ENCODE measurements at regions not wholly inside any gene's neighbourhood (a gene's known extent, or its start where the extent isn't known, plus 50 kb on each side); places are given as distances from the start of the nearest gene placed in this dataset.

DNA sequence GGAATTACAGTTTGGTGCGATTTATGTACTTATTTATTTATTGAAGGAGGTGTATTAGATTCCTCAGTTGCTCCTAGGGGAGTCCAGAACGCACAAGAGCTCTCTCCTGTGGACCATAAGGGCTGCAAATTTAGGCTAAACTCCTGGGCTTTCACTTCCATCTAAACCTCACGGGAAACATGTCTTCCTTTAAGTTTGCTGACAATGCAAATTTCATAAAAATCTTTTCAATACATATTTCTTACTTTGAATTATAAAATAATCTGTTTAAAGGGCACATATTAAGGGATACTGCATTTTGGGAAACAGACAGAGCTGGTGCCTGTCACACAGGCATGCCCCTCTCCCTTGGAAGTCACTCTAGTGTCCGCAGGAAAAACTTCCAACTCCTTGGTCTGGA lies 438.0 kb upstream of the CPEB2 start:
- DNase-seq (ENCODE audit: low read depth, low spot score) = no peak
- in situ Hi-C loops (cut with HindIII; ENCODE audit: low pct_unique_long_range_greater_than_20kb, low sequenced_read_pairs) = no loop called here

DNA sequence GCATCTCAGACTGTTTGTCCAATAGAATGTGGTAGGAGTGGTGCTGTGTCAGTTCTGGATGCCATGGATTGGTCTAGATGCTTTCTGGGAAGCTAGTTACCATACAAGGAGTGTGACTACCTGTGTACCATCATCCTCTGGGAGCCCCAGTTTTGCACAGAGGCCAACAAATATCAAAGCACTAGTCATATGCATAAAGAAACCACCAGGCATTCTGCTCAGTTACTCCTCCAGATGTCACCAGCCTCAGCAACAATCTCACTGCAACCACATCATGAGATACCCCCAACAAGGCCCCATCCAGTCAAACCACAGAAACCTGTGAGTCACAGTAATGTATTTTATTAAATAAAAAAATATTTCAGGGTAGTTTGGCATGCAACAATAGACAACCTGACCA lies 435.8 kb upstream of the CPEB2 start:
- in situ Hi-C loops (cut with HindIII; ENCODE audit: low pct_unique_long_range_greater_than_20kb, low sequenced_read_pairs) = no loop called here
- DNase-seq (ENCODE audit: low read depth, low spot score) = no peak

DNA sequence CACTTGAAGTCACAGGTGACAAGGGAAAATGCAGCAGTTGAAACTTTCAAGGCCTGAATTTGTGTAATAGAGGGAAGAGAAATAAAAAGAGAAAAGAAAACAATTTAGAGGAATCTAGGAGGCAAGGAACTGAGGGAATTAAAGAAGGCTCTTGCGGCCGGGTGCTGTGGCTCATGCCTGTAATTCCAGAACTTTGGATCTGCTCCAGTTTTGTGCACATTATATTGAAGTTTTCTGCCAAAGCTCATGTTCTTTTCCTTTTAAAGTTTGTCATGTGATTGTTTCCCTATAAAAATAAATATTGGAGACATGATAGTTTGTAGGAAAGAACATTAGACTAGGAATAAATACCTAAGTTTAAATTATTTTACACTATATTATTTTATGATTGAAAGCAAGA lies 433.9 kb upstream of the CPEB2 start:
- no peak for DNase-seq (ENCODE audit: low read depth, low spot score)
- in situ Hi-C loops (cut with HindIII; ENCODE audit: low pct_unique_long_range_greater_than_20kb, low sequenced_read_pairs) = no loop called here

DNA sequence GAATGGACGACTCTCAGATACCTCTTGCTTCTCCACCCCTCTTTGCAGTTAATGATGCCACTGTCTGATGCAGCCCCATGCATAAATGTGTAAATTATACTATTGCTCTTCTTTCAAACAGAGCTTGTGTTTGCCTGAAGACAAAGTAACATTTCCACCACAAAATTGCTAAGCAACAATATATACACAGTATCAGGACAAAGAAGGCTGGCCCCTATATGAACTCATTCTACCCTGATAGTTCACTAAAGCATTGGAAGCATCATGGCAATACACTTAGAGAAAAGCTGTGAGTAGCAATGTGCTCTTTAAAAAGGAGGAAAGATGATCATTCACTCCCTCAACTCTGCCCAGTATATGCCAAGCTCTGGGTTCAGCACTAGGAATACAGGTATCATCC lies 427.0 kb upstream of the CPEB2 start:
- in situ Hi-C loops (cut with HindIII; ENCODE audit: low pct_unique_long_range_greater_than_20kb, low sequenced_read_pairs) = no loop called here
- no peak for DNase-seq (ENCODE audit: low read depth, low spot score)

DNA sequence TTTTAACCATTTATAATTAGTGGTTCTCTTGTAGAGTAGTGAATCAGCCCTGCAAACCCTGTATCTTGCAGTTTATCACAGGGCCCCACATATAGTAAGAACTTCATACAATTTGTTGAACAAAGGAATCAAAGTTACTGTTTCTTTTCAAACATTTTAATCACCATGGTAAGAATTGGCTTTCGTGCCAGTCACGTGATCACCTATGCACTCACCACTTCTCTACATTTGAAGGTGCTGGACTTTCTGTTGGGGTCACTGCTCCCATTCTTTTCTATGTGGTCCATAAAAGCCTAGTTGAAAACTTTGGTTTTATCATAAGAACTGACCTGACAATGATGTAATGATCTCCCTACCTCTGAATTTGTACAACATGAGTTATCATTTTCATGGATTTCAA lies 426.4 kb upstream of the CPEB2 start:
- in situ Hi-C loops (cut with HindIII; ENCODE audit: low pct_unique_long_range_greater_than_20kb, low sequenced_read_pairs) = no loop called here
- DNase-seq (ENCODE audit: low read depth, low spot score) = no peak

DNA sequence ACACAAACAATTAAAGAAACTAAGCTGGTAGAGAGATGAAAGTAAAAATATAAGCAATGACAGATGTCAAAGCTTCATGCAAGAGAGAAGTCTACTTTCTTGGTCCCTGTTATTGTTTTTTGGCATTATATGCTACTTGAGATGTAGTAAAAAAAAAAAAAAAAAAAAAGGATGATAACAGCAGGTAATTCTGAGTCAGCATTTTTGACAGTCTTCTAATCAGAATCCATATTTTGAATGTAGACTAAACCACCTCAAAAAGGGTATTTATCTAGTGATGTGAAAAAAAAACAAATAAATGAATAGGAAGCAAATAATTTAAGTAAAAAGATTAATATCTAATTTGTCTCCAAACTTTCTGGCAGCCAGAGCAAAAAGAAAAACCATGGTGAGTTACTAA lies 422.2 kb upstream of the CPEB2 start:
- in situ Hi-C loops (cut with HindIII; ENCODE audit: low pct_unique_long_range_greater_than_20kb, low sequenced_read_pairs) = no loop called here
- DNase-seq (ENCODE audit: low read depth, low spot score) = no peak

DNA sequence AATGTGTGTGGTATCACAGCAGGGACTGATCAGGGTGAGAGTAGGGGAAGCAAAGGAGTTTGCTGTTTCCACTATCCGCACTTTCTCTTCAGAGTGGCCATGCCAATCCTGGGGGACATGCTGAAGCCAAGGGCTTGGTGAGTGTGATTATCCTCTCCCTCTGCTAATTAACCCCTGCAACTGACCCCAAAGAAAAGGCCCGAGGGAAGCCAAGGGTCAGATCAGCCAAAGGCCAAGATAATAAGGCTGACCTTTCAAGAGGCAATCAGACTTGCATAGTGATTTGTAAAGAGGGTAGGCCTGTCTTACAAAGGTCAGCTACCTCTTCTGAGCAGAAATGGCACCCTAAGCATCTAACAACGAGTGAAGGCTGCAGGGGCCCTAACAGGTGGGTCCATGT lies 420.5 kb upstream of the CPEB2 start:
- in situ Hi-C loops (cut with HindIII; ENCODE audit: low pct_unique_long_range_greater_than_20kb, low sequenced_read_pairs) = no loop called here
- no peak for DNase-seq (ENCODE audit: low read depth, low spot score)

DNA sequence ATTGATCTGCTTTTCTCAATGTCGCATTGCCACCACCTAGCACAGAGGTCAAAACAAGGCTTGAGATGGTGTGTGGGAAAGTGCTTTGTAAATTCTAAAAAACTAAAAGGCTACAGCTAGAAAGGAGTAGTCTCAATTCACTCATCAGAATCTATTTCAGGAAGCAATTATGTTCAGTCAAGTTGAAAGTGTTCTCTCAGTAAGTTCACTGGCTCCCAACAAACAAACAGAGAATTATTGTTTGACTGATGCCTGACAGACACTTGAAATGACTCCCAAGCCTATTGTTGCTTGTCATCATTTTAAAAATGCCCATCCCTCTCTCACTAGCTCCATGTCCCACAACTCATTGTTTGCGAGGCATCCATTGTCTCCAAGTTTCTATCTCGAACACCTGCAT lies 419.6 kb upstream of the CPEB2 start:
- in situ Hi-C loops (cut with HindIII; ENCODE audit: low pct_unique_long_range_greater_than_20kb, low sequenced_read_pairs) = no loop called here
- peak; percentile 26 for DNase-seq (ENCODE audit: low read depth, low spot score)

DNA sequence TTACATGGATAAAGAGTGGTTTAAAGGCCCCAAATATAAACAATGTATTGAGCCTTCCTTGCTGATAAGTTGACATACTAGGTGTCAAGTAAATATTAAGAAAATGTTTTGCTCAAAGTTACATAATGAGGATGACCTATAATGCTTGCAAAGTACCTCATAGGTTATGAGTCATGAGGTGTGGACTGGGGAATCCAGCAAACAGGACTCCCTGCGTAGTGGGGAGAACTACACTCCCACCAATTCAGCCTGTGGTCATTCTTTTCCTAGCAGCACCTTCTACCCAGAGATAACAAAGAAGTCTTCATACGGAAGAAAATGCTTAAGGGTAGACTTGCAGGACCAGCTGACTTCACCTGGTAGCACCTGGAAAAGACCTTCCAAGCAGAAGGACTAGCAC lies 418.9 kb upstream of the CPEB2 start:
- in situ Hi-C loops (cut with HindIII; ENCODE audit: low pct_unique_long_range_greater_than_20kb, low sequenced_read_pairs) = no loop called here
- DNase-seq (ENCODE audit: low read depth, low spot score) = no peak

DNA sequence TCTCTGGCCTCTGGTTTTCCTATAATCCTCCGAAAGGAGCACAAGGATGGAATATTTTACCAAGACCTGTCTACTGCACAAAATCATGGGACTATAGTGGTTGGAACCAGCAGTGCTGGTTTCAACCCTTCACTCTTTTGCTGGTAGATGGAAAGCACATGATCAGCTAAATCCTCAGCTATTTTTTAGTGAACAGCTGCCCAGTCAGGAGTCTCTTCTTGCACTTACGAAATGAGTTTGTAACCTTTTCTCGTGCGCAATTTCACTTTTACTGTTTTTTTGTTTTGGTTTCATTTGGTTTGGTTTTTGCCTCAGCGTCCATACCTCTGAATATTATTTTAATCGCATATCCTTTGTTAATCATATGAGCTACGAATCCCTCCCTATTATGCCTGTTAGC lies 418.5 kb upstream of the CPEB2 start:
- DNase-seq (ENCODE audit: low read depth, low spot score) = peak; percentile 3
- in situ Hi-C loops (cut with HindIII; ENCODE audit: low pct_unique_long_range_greater_than_20kb, low sequenced_read_pairs) = no loop called here

DNA sequence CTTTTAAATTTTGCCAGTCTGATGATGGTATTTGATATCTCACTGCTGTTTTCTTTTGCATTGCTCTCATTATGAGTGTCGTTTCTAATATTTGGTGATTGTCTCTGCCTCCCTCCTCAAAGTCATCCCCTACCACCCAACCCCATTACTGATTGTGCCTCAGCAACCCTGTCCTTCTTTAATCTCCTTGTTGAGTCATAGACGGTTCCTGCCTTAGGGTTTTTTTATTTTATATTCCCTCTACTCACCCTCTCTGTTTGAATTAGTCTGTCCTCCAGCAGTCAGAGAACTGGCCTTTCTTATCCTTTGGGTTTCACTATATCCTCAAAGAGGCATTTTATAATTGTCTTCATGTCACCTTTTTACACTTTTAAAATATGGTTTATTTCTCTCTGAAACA lies 409.3 kb upstream of the CPEB2 start:
- in situ Hi-C loops (cut with HindIII; ENCODE audit: low pct_unique_long_range_greater_than_20kb, low sequenced_read_pairs) = no loop called here
- DNase-seq (ENCODE audit: low read depth, low spot score) = no peak

DNA sequence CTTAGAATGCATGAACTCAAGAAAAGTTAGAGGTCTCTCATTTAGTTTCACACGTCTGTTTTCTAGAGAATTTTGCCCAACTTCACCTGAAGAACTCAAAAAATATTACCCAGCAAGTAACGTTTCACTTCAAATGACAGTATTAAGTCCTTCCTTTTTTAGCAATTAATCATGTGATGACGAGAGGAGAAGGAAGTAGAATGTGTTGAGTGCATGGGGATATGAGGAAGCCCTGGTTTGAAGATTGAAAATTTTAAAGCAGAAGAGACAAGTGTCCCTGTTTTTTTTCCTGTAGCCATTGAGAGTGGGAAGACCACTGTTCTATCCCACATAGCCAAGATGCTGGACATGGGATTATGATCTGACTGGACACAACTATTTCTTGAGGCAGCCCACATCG lies 406.3 kb upstream of the CPEB2 start:
- in situ Hi-C loops (cut with HindIII; ENCODE audit: low pct_unique_long_range_greater_than_20kb, low sequenced_read_pairs) = no loop called here

DNA sequence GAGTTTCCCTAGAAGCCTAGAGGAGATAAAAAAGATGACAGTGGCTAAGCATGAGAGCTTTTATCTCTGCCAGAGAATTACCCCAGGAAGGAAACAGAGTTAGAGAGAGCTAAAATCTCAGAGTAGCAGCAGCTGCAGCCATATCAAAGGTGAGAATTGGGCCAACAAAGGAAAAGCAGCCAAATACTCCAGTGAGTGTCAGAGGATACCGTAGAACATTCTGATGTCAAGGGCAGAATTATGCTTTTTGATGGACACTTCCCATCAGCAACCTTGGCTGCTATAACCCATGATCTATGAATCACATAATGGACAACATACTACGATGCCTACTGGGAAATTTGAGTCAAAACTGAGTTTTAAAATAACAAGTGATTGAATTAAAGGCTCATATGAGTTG lies 405.8 kb upstream of the CPEB2 start:
- DNase-seq (ENCODE audit: low read depth, low spot score) = no peak
- in situ Hi-C loops (cut with HindIII; ENCODE audit: low pct_unique_long_range_greater_than_20kb, low sequenced_read_pairs) = no loop called here

More for the DNA sequence above, 406.3 kb upstream of the CPEB2 start:
- DNase-seq (ENCODE audit: low read depth, low spot score) = no peak

DNA sequence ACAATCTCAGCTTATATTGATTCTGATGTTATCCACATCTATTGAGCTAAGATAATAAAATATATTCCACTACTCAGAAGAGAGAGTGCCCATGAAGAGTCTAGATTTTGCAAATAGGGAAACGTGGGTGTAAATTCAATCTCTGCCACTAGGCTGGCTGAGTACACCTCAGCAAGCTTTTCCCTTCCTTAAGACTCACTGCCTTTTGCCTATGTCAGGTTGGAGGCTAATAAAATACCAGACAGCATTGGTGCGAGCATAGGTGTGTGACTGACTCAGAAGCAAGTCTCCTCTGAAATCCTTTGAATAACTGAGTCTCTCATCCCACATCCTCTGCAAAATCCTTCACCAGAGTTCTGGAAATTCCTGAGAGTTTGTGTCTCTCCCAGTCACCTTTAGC lies 405.4 kb upstream of the CPEB2 start:
- in situ Hi-C loops (cut with HindIII; ENCODE audit: low pct_unique_long_range_greater_than_20kb, low sequenced_read_pairs) = no loop called here
- peak; percentile 31 for DNase-seq (ENCODE audit: low read depth, low spot score)

DNA sequence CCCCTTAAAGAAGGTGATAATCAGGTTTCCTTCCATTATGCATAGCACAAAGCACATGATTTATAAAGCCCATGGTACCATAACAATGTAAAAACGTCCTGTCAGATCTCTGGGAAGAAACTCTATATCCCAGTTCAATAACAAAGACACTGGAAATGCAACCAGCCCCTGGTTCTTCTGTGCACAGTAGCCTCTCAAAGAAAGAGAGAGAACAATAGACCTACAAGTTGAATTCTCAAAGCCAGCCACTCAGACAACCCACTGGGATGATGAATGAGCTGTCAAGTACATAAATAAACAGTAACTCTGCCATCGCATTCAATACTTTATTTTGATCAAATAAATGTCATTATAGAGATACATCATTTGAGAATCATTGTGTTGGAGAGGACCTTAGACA lies 400.1 kb upstream of the CPEB2 start:
- in situ Hi-C loops (cut with HindIII; ENCODE audit: low pct_unique_long_range_greater_than_20kb, low sequenced_read_pairs) = no loop called here
- DNase-seq (ENCODE audit: low read depth, low spot score) = no peak

DNA sequence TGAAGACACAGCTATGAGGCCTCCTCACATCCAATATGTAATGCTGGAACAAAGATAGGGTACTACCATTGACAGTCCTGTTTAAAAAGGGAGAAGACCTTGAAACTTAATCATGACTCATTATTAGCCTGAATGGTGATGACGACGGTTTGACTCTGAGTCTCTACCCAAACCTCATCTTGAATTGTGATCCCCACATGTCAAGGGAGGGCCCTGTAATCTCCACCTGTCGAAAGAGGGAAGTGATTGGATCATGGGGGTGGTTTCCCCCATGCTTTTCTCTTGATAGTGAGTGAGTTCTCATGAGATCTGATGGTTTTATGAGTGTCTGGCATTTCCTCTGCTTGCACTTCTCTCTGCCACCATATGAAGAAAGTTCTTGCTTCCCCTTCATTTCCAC lies 395.3 kb upstream of the CPEB2 start:
- in situ Hi-C loops (cut with HindIII; ENCODE audit: low pct_unique_long_range_greater_than_20kb, low sequenced_read_pairs) = no loop called here
- DNase-seq (ENCODE audit: low read depth, low spot score) = no peak

DNA sequence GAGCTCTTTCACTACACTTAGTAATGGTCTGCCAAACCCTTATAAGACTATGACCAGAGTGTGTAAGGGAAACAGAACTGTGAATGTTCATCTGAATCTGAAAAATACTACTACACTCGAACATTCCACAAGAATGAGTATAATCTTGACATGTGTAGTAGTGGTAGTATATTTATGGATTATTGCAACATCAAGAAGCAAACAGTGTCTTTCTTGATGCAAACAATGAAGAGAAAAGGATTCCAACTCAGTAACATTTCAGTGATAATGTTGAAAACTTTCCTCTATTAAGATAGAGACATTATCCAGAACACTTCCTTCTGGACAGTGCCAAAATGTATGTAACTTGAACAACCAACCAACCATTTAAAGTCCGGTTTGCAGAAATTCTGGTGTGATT lies 394.7 kb upstream of the CPEB2 start:
- DNase-seq (ENCODE audit: low read depth, low spot score) = no peak
- in situ Hi-C loops (cut with HindIII; ENCODE audit: low pct_unique_long_range_greater_than_20kb, low sequenced_read_pairs) = no loop called here

DNA sequence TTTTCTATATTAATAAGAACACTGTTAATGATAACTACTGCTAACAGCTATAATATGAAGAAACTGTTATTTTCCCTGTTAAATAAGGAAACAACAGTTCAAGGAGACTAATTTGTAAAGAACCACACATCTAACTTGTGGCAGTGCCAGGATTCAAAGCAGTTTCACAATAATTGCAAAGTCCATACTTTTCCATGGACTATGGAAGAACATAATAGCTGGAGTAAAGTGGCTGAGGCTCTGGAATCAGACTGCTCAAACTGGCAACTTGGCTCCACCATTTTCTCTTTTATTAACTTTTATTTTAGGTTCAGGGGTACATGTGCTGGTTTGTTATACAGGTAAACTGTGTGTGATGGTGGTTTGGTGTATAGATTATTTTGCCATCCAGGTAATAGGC lies 393.7 kb upstream of the CPEB2 start:
- DNase-seq (ENCODE audit: low read depth, low spot score) = no peak
- in situ Hi-C loops (cut with HindIII; ENCODE audit: low pct_unique_long_range_greater_than_20kb, low sequenced_read_pairs) = no loop called here

DNA sequence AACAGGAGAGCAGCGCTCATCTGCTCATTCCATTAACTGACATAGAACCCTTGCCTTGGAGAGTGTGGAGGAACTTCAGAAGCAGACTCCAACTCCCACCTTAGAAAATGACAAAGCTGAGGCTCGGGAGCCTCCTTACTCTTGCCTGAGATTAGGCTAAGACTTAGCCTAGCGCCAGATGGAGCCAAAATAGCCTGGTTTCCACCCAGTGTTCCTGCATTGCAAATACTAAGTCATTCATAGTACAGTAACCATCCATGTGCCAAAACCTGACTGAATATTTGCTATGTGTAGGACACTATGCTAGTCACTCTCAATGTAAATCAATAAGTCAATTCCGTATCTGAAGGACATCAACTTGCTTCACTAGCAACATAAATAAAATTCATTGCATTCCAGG lies 387.4 kb upstream of the CPEB2 start:
- in situ Hi-C loops (cut with HindIII; ENCODE audit: low pct_unique_long_range_greater_than_20kb, low sequenced_read_pairs) = no loop called here
- DNase-seq (ENCODE audit: low read depth, low spot score) = no peak

DNA sequence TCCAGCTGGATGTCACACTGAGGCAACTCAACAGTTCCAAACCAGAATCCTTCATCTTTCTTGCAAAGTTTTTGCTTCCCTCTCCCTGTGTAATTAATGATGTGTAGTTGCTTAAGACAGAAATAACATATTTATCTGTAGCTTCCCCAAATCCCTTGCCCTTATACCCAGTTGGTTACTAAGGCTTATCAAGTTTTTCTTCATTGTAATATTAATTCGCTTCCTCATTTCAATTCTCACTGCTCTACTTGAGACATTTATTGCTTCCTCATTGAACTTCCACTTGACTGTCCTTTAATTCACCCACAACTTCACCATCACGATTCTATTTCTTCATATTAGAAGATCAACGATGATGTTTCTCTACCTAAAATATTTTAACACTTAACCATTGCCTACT lies 386.6 kb upstream of the CPEB2 start:
- in situ Hi-C loops (cut with HindIII; ENCODE audit: low pct_unique_long_range_greater_than_20kb, low sequenced_read_pairs) = no loop called here
- DNase-seq (ENCODE audit: low read depth, low spot score) = no peak
